Neural cell (in vitro differentiated cells): ENCODE measurements at regions not wholly inside any gene's neighbourhood (a gene's known extent, or its start where the extent isn't known, plus 50 kb on each side); places are given as distances from the start of the nearest gene placed in this dataset.

Experiments used
- H2AFZ ChIP-seq: fragments of 200-600, 300-800 bp; sonication (generic), shearing (Covaris generic); 2 replicates; pipeline ENCODE4 v1.6.0; 2014; ENCODE audit warnings: low read depth, mild to moderate bottlenecking, antibody characterized with exemption, low read length, moderate library complexity
- H3F3A ChIP-seq: fragments of 200-600 bp; shearing (Covaris generic); 2 replicates; pipeline ENCODE4 v1.6.1; 2016; ENCODE audit warnings: mild to moderate bottlenecking, moderate library complexity, mixed read lengths, antibody characterized with exemption, low read length; ENCODE audit not compliant: insufficient read depth, poor library complexity, severe bottlenecking
- H3K27ac ChIP-seq: fragments of 200-600, 300-800 bp; sonication (generic), shearing (Covaris generic); 2 replicates; pipeline ENCODE4 v1.5.1; 2014; ENCODE audit warnings: mild to moderate bottlenecking, low read length, moderate library complexity
- H3K27me3 ChIP-seq: fragments of 300-800, 200-600 bp; sonication (generic), shearing (Covaris generic); 2 replicates; pipeline ENCODE4 v1.6.0; 2014; ENCODE audit warnings: mild to moderate bottlenecking, low read depth, low read length, moderate library complexity; ENCODE audit not compliant: insufficient read depth
- H3K36me3 ChIP-seq: fragments of 300-800, 200-600 bp; sonication (generic), shearing (Covaris generic); 2 replicates; pipeline ENCODE4 v1.5.1; 2014; ENCODE audit warnings: mild to moderate bottlenecking, antibody characterized with exemption, low read length, moderate library complexity; ENCODE audit not compliant: insufficient read depth
- H3K4me2 ChIP-seq: fragments of 300-800, 200-600 bp; sonication (generic), shearing (Covaris generic); 2 replicates; pipeline ENCODE4 v1.6.0; 2014; ENCODE audit warnings: mild to moderate bottlenecking, low read length
- H3K4me3 ChIP-seq: fragments of 300-800, 200-600 bp; sonication (generic), shearing (Covaris generic); 2 replicates; pipeline ENCODE4 v1.5.1; 2014; ENCODE audit warnings: mild to moderate bottlenecking, low read length, moderate library complexity
- H3K79me2 ChIP-seq: fragments of 200-600 bp; shearing (Covaris generic); replicated peaks from 2 replicates; pipeline ENCODE4 v1.6.0; 2014; ENCODE audit warnings: mild to moderate bottlenecking, low read length, moderate library complexity; ENCODE audit not compliant: insufficient read depth
- H3K9ac ChIP-seq: fragments of 300-800, 200-600 bp; sonication (generic), shearing (Covaris generic); 2 replicates; pipeline ENCODE4 v1.6.1; 2016; ENCODE audit warnings: mild to moderate bottlenecking, low read length, mixed read lengths
- H3K9me2 ChIP-seq: fragments of 200-600 bp; shearing (Covaris generic); 2 replicates; pipeline ENCODE4 v1.6.1; 2016; ENCODE audit warnings: mild to moderate bottlenecking, low read length, mixed read lengths; ENCODE audit not compliant: insufficient read depth
- H3K9me3 ChIP-seq: fragments of 200-600, 300-800 bp; sonication (generic), shearing (Covaris generic); 2 replicates; pipeline ENCODE4 v1.6.1; 2016; ENCODE audit warnings: mild to moderate bottlenecking, mixed run types, low read length, moderate library complexity, mixed read lengths
- H4K20me1 ChIP-seq: fragments of 200-600 bp; shearing (Covaris generic); 2 replicates; pipeline ENCODE4 v1.6.1; 2016; ENCODE audit warnings: mild to moderate bottlenecking, mixed run types; ENCODE audit not compliant: insufficient read depth
- EP300 ChIP-seq: fragments of 450-650 bp; conservative IDR thresholded peaks from 2 replicates; pipeline ENCODE4 v1.6.1; 2014; ENCODE audit warnings: antibody characterized with exemption, mild to moderate bottlenecking, moderate library complexity; ENCODE audit not compliant: poor library complexity, severe bottlenecking
- MXI1 ChIP-seq: fragments of 450-650 bp; conservative IDR thresholded peaks from 2 replicates; pipeline ENCODE4 v1.6.1; 2014; ENCODE audit warnings: antibody characterized with exemption, mild to moderate bottlenecking; ENCODE audit not compliant: poor library complexity, severe bottlenecking
- POLR2AphosphoS5 ChIP-seq: IDR thresholded peaks from 2 replicates; pipeline ENCODE4 v1.6.1; 2012
- RAD21 ChIP-seq: fragments of 450-650 bp; conservative IDR thresholded peaks from 2 replicates; pipeline ENCODE4 v1.6.1; 2014; ENCODE audit warnings: antibody characterized with exemption, mild to moderate bottlenecking, moderate library complexity
- REST ChIP-seq: IDR thresholded peaks from 2 replicates; pipeline ENCODE4 v1.6.1; 2012; ENCODE audit warnings: borderline replicate concordance
- SMC3 ChIP-seq: fragments of 450-650 bp; conservative IDR thresholded peaks from 2 replicates; pipeline ENCODE4 v1.6.1; 2014; ENCODE audit warnings: antibody characterized with exemption, mild to moderate bottlenecking, moderate library complexity; ENCODE audit not compliant: poor library complexity

- Histone ChIP-seq H3K79me2 (no peaks in the 10 kb centered on the region), H4K20me1 (no peaks in the 10 kb centered on the region), H3K9ac (no peak overlapping the region), H3K4me2 (no peak overlapping the region), H3K4me3 (no peak overlapping the region), H3F3A (no peaks in the 10 kb centered on the region), H3K9me2 (no peaks in the 10 kb centered on the region), H3K27ac (no peak overlapping the region), H3K27me3 (no peaks in the 10 kb centered on the region), H2AFZ (no peak overlapping the region), H3K36me3 (no peaks in the 10 kb centered on the region), H3K9me3 (no peaks in the 10 kb centered on the region)
- TF ChIP-seq SMC3 (no peak), EP300 (no peak), POLR2AphosphoS5 (no peak), MXI1 (no peak), RAD21 (no peak)
These were observed 219.8 kb downstream of the RPS29 start for GRCh38 chr14:49366416-49366815.

GRCh38 chr14:49364752-49365117 lies 221.4 kb downstream of the RPS29 start:
- H3K36me3 ChIP-seq = no peaks in the 10 kb centered on the region
- H4K20me1 ChIP-seq = no peaks in the 10 kb centered on the region
- H2AFZ ChIP-seq = no peak overlapping the region
- no peak overlapping the region for H3K27ac ChIP-seq
- H3K4me2 ChIP-seq = no peak overlapping the region
- no peaks in the 10 kb centered on the region for H3F3A ChIP-seq
- H3K27me3 ChIP-seq = no peaks in the 10 kb centered on the region
- TF ChIP-seq EP300 (peak; percentile 52), REST (no peak)
- no peak overlapping the region for H3K9ac ChIP-seq
- no peaks in the 10 kb centered on the region for H3K79me2 ChIP-seq
- H3K9me2 ChIP-seq = no peaks in the 10 kb centered on the region
- H3K9me3 ChIP-seq = no peaks in the 10 kb centered on the region
- no peak overlapping the region for H3K4me3 ChIP-seq

- TF ChIP-seq REST = peak; percentile 56
- TF ChIP-seq MXI1 = no peak
- no peaks in the 10 kb centered on the region for H3K27me3 ChIP-seq
- H3K36me3 ChIP-seq = no peaks in the 10 kb centered on the region
- H3K79me2 ChIP-seq = no peaks in the 10 kb centered on the region
- H3K27ac ChIP-seq = no peak overlapping the region
- no peak overlapping the region for H3K9ac ChIP-seq
- H3K4me2 ChIP-seq = no peak overlapping the region
- H3K4me3 ChIP-seq = no peak overlapping the region
- H2AFZ ChIP-seq = no peak overlapping the region
- no peaks in the 10 kb centered on the region for H3K9me3 ChIP-seq
- no peaks in the 10 kb centered on the region for H3K9me2 ChIP-seq
- H4K20me1 ChIP-seq = no peaks in the 10 kb centered on the region
- H3F3A ChIP-seq = no peaks in the 10 kb centered on the region
These were observed 222.1 kb downstream of the RPS29 start for GRCh38 chr14:49363821-49364751.
